CD4-positive, alpha-beta T cell (primary cell): ENCODE measurements at regions not wholly inside any gene's neighbourhood (a gene's known extent, or its start where the extent isn't known, plus 50 kb on each side); places are given as distances from the start of the nearest gene placed in this dataset.

ENCODE experiments used
- ATAC-seq: fragments of 200-7000 bp; cut with Tn5 transposase; one replicate; pipeline ENCODE4 v1.10.0; 2022; ENCODE audit warnings: mild to moderate bottlenecking; ENCODE audit not compliant: poor library complexity
- CTCF ChIA-PET: fragments of 350-600 bp; sonication (Branson Sonifier 250); formaldehyde crosslinking; loops from one replicate; lab custom pipeline; 2021; ENCODE audit warnings: antibody characterized with exemption, inconsistent platforms; lab: Charles Lee
- POLR2A ChIA-PET: fragments of 350-600 bp; sonication (Branson Sonifier 250); formaldehyde crosslinking; loops from one replicate; lab custom pipeline; 2021; ENCODE audit warnings: antibody characterized with exemption, inconsistent platforms; lab: Charles Lee
- DNase-seq, 14 experiments: peaks; one replicate each; pipeline ENCODE4 v3.0.0-alpha.2; 2013 to 2020; ENCODE audit warnings: mixed read lengths in 2 of 14
- H3K27ac ChIP-seq, 2 donors: one replicate each; pipeline versions ENCODE4 v1.5.1 to v1.7.0; 2013; ENCODE audit warnings: low read length in 2 of 2, low read depth in 1 of 2, mild to moderate bottlenecking in 1 of 2
- H3K27me3 ChIP-seq, 2 experiments: 1 replicate in 1 of 2; 2 replicates in 1 of 2; pipeline versions ENCODE4 v1.6.1 to v1.7.0; 2013; ENCODE audit warnings: low read length in 2 of 2, control low read depth in 1 of 2, mild to moderate bottlenecking in 1 of 2, moderate library complexity in 1 of 2; ENCODE audit not compliant: insufficient read depth in 2 of 2, control insufficient read depth in 1 of 2
- H3K36me3 ChIP-seq: one replicate; pipeline ENCODE4 v1.6.1; 2013; ENCODE audit warnings: low read length, control low read depth; ENCODE audit not compliant: insufficient read depth
- H3K4me1 ChIP-seq: one replicate; pipeline ENCODE4 v1.6.1; 2013; ENCODE audit warnings: low read length, control low read depth; ENCODE audit not compliant: insufficient read depth
- H3K4me3 ChIP-seq: one replicate; pipeline ENCODE4 v1.5.1; 2013; ENCODE audit warnings: mild to moderate bottlenecking, low read length, moderate library complexity
- H3K9me3 ChIP-seq, 2 experiments: 1 replicate in 1 of 2; 2 replicates in 1 of 2; pipeline versions ENCODE4 v1.6.1 to v1.7.0; 2013; ENCODE audit warnings: low read length in 2 of 2, mild to moderate bottlenecking in 2 of 2, control low read depth in 1 of 2, moderate library complexity in 1 of 2; ENCODE audit not compliant: control insufficient read depth in 1 of 2, insufficient read depth in 1 of 2
- H3K27ac Mint-ChIP-seq: one replicate; pipeline ENCODE4 v1.8.0; 2020; ENCODE audit warnings: mixed read lengths
- H3K27me3 Mint-ChIP-seq: one replicate; pipeline ENCODE4 v1.8.0; 2021; ENCODE audit warnings: mixed read lengths
- H3K36me3 Mint-ChIP-seq: one replicate; pipeline ENCODE4 v1.8.0; 2021; ENCODE audit warnings: low read depth, mixed read lengths
- H3K4me1 Mint-ChIP-seq: one replicate; pipeline ENCODE4 v1.8.0; 2021; ENCODE audit warnings: low read depth, mixed read lengths
- H3K4me3 Mint-ChIP-seq: one replicate; pipeline ENCODE4 v1.8.0; 2020; ENCODE audit warnings: mild to moderate bottlenecking, mixed read lengths
- H3K9me3 Mint-ChIP-seq: one replicate; pipeline ENCODE4 v1.8.0; 2020; ENCODE audit warnings: mixed read lengths
- intact Hi-C, 2 experiments: fragments of 100-400 bp; cut with DNase I in 1 of 2; cut with micrococcal nuclease in 1 of 2; formaldehyde crosslinking; loops; one replicate each; pipeline versions ENCODE4 v1.15.1 to v1.9.0; 2023 to 2025; cut with DNase I, micrococcal nuclease
- TF ChIP-seq, protein P1 (sequence below): fragments of 200-600 bp; IDR thresholded peaks from one replicate; pipeline ENCODE4 v1.8.0; 2022; ENCODE audit warnings: antibody characterized with exemption, mild to moderate bottlenecking

DNA sequence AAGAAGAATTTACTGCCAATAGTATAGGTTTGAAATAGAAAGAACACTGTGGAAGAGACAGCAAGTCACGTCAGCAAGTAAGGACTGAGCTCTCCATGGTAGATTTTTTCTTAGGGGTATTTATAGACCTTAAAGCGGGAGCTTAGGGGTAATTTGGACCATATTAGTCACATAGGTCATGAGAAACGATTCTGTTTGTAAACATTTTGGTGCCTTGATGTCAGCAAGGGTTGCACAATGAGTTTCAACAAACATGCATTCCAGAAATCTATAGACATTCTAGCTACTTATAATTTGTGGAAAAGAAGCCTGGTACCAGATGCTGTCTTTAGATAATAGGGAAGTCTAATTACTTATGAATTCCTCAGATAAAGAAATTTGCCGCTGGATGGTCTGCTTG lies 624.7 kb downstream of the TDRD15 start:
- H3K36me3 Mint-ChIP-seq: no peaks in the 10 kb centered on the region
- H3K27ac ChIP-seq: no peak overlapping the region
- H3K9me3 ChIP-seq: peaks cover 0 to 10% of the 10 kb centered on the region in 2 experiments
- POLR2A ChIA-PET: no interaction called here
- TF ChIP-seq, protein P1, sequence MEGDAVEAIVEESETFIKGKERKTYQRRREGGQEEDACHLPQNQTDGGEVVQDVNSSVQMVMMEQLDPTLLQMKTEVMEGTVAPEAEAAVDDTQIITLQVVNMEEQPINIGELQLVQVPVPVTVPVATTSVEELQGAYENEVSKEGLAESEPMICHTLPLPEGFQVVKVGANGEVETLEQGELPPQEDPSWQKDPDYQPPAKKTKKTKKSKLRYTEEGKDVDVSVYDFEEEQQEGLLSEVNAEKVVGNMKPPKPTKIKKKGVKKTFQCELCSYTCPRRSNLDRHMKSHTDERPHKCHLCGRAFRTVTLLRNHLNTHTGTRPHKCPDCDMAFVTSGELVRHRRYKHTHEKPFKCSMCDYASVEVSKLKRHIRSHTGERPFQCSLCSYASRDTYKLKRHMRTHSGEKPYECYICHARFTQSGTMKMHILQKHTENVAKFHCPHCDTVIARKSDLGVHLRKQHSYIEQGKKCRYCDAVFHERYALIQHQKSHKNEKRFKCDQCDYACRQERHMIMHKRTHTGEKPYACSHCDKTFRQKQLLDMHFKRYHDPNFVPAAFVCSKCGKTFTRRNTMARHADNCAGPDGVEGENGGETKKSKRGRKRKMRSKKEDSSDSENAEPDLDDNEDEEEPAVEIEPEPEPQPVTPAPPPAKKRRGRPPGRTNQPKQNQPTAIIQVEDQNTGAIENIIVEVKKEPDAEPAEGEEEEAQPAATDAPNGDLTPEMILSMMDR: no peak
- no peaks in the 10 kb centered on the region for H3K27me3 ChIP-seq
- H3K4me3 ChIP-seq: no peak overlapping the region
- intact Hi-C loops: no loop called here
- no peaks in the 10 kb centered on the region for H3K27me3 Mint-ChIP-seq
- peaks cover 7% of the 10 kb centered on the region for H3K9me3 Mint-ChIP-seq
- H3K36me3 ChIP-seq: no peaks in the 10 kb centered on the region
- ATAC-seq: no peak
- CTCF ChIA-PET: no interaction called here
- H3K4me1 ChIP-seq: no peaks in the 10 kb centered on the region
- no peaks in the 10 kb centered on the region for H3K4me1 Mint-ChIP-seq
- DNase-seq: no peak
- H3K4me3 Mint-ChIP-seq: no peak overlapping the region
- no peak overlapping the region for H3K27ac Mint-ChIP-seq

DNA sequence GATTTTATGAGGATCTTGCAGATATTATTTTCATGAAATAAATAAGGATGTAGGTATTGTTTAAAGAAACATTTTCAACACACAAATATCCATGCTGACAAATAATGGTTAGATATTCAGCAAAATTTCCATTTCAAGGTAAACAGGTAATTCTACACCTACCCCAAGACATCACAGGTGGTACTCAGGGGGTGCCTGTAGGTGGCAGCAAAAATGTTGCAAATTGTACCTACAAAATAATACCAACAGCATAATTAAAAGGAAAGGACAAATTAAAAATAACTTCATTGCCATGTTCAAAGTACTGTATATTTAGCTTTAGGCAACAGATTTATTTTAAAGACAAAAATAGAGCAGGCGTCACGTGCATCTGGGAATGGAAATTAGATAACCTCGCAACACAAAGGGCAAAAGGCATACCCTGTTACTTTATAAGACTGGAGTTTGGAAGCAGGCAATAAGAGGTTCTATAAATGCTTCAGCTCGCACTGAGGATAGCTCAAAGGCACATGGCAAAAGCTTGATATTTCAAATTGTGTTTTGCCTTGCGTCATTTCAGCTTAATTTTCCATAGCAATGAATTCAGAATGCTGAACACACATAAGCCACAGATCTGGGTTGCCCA lies 630.5 kb downstream of the TDRD15 start:
- intact Hi-C loops: no loop called here
- H3K4me1 Mint-ChIP-seq: no peaks in the 10 kb centered on the region
- H3K9me3 ChIP-seq: peaks cover 3 to 5% of the 10 kb centered on the region in 2 experiments
- ATAC-seq (no peak), DNase-seq (no peak)
- H3K36me3 Mint-ChIP-seq: no peaks in the 10 kb centered on the region
- no peak overlapping the region for H3K27ac Mint-ChIP-seq
- H3K4me3 Mint-ChIP-seq: no peak overlapping the region
- CTCF ChIA-PET: no interaction called here
- H3K4me1 ChIP-seq: no peaks in the 10 kb centered on the region
- H3K27me3 Mint-ChIP-seq: no peaks in the 10 kb centered on the region
- H3K4me3 ChIP-seq: no peak overlapping the region
- POLR2A ChIA-PET: no interaction called here
- H3K36me3 ChIP-seq: no peaks in the 10 kb centered on the region
- TF ChIP-seq, protein P1: no peak
- H3K9me3 Mint-ChIP-seq: peaks cover 2% of the 10 kb centered on the region
- no peaks in the 10 kb centered on the region for H3K27me3 ChIP-seq
- no peak overlapping the region for H3K27ac ChIP-seq

DNA sequence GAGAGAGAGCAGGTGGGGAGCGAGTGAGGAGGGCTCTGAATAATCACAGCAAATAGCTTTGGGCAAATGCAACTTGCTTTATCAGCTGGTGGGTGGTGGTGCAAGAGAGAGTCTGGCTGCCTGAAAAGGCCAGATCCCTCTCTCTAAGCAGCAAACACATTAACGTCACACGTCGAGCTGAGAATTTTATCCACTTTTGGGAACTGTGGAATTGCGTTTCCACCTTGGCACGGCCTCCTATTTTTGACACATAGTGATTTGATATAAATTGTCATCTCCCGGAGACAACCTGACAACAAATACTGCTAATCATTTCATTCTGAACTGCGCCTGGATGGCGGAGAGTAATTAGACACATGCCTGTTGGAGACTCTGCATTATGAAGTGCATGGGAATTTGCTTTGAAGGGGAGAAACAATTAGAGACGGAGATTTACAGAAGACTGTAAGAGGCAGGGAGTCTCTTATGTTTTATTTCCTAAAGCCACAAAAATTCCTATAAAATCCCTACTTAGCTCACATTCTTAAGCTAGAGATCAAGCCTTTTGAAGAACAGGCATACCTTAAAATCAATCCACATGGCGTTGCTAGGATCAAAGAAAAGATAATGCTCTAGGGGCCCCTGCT lies 634.1 kb downstream of the TDRD15 start:
- DNase-seq (no peak), ATAC-seq (no peak)
- peaks cover 5 to 7% of the 10 kb centered on the region in 2 experiments for H3K9me3 ChIP-seq
- TF ChIP-seq, protein P1: no peak
- H3K27ac ChIP-seq: no peak overlapping the region
- H3K4me1 ChIP-seq: no peaks in the 10 kb centered on the region
- no peaks in the 10 kb centered on the region for H3K27me3 ChIP-seq
- intact Hi-C loops: no loop called here
- no peaks in the 10 kb centered on the region for H3K27me3 Mint-ChIP-seq
- ChIA-PET CTCF (no interaction called here), POLR2A (no interaction called here)
- H3K4me3 ChIP-seq: no peak overlapping the region
- H3K36me3 ChIP-seq: no peaks in the 10 kb centered on the region
- no peak overlapping the region for H3K27ac Mint-ChIP-seq
- H3K9me3 Mint-ChIP-seq: peaks cover 5% of the 10 kb centered on the region
- H3K4me3 Mint-ChIP-seq: no peak overlapping the region
- H3K36me3 Mint-ChIP-seq: no peaks in the 10 kb centered on the region
- H3K4me1 Mint-ChIP-seq: no peaks in the 10 kb centered on the region
